MM.1S (cell line): ENCODE measurements at regions not wholly inside any gene's neighbourhood (a gene's known extent, or its start where the extent isn't known, plus 50 kb on each side); places are given as distances from the start of the nearest gene placed in this dataset.

Experiments used
- EZH2 ChIP-seq: fragments of 300-600 bp; sonication (generic); optimal IDR thresholded peaks from 2 replicates; pipeline ENCODE3; 2017; ENCODE audit warnings: low read depth, mild to moderate bottlenecking, antibody characterized with exemption, low read length, mixed read lengths
- EZH2phosphoT487 ChIP-seq: fragments of 300-600 bp; sonication (generic); IDR thresholded peaks from 2 replicates; pipeline ENCODE4 v1.6.1; 2018; ENCODE audit warnings: antibody characterized with exemption, low read length
- TF ChIP-seq, protein P1 (sequence below): fragments of 300-600 bp; sonication (generic); IDR thresholded peaks from 2 replicates; pipeline ENCODE4 v1.5.1; 2016; ENCODE audit warnings: antibody characterized with exemption, low read length, mixed read lengths

DNA sequence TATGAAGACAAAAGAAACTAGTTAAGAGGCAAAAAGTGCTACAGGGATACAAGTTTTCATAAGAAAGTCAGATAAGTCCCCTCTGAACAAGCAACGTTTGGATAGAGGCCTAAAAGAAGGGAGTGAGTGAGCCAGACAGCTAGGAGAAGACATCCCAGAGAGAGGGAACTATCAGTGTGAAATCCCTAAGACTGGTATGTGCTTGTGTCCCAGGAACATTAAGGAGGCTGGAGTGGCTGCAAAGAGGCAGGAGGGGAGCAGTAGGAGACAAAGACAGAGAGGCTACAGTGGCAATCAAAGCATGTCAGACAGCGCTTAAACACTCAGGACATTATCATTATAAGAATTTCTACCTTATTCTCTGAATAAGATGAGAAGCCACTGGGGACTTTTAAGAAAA, 139.1 kb upstream of the STK32A start:
- TF ChIP-seq, protein P1, sequence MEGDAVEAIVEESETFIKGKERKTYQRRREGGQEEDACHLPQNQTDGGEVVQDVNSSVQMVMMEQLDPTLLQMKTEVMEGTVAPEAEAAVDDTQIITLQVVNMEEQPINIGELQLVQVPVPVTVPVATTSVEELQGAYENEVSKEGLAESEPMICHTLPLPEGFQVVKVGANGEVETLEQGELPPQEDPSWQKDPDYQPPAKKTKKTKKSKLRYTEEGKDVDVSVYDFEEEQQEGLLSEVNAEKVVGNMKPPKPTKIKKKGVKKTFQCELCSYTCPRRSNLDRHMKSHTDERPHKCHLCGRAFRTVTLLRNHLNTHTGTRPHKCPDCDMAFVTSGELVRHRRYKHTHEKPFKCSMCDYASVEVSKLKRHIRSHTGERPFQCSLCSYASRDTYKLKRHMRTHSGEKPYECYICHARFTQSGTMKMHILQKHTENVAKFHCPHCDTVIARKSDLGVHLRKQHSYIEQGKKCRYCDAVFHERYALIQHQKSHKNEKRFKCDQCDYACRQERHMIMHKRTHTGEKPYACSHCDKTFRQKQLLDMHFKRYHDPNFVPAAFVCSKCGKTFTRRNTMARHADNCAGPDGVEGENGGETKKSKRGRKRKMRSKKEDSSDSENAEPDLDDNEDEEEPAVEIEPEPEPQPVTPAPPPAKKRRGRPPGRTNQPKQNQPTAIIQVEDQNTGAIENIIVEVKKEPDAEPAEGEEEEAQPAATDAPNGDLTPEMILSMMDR: no peak
- TF ChIP-seq EZH2 (no peak), EZH2phosphoT487 (no peak)
